K562 (cell line): ENCODE measurements at regions not wholly inside any gene's neighbourhood (a gene's known extent, or its start where the extent isn't known, plus 50 kb on each side); places are given as distances from the start of the nearest gene placed in this dataset.

Experiments used
- ATAC-seq: fragments of 200-7000 bp; cut with Tn5 transposase; 3 replicates; pipeline ENCODE4 v1.9.1; 2020; ENCODE audit warnings: moderate library complexity
- BruUV-seq: library from RNA; stranded (reverse); fragments of 400-500 nt; replicated peaks from 2 replicates; lab custom pipeline; 2021; lab: Mats Ljungman, UMichigan
- CTCF ChIA-PET: fragments of 300-600 bp; formaldehyde crosslinking; extraction: SDS; loops from one replicate; lab custom pipeline; 2021; ENCODE audit warnings: low intra/inter-chr PET ratio; lab: Yijun Ruan, JAX
- POLR2A ChIA-PET: fragments of 300-600, 350-650 bp; sonication (Branson Sonifier 250); formaldehyde crosslinking; extraction: SDS; loops from one replicate; lab custom pipeline; 2021; ENCODE audit warnings: antibody characterized with exemption, inconsistent platforms; lab: Yijun Ruan, JAX
- DNase-seq, 4 experiments: peaks; one replicate each; pipeline versions ENCODE4 v3.0.0 to v3.0.0-alpha.2; 2011 to 2018; ENCODE audit warnings: low spot score in 3 of 4, mixed read lengths in 3 of 4; ENCODE audit errors: extremely low read depth in 1 of 4
- FAIRE-seq: peaks from 2 replicates; lab custom pipeline; 2011; peaks lifted over from hg19 to GRCh38; lab: Jason Lieb, UNC
- H2AFZ ChIP-seq: 2 replicates; pipeline ENCODE4 v1.6.0; 2011; ENCODE audit warnings: low read depth, low read length, control low read depth, inconsistent platforms
- H3K27ac ChIP-seq: fragments of 200-600 bp; 3 replicates; pipeline ENCODE4 v1.8.0; 2011; ENCODE audit warnings: low read depth, mild to moderate bottlenecking, control low read depth, inconsistent platforms, low read length, moderate library complexity, mixed read lengths; ENCODE audit errors: extremely low read depth
- H3K27me3 ChIP-seq, 2 experiments: fragments of 300-600 bp in 1 of 2; 2 replicates in 1 of 2; 3 replicates in 1 of 2; pipeline versions ENCODE4 v1.6.0 to v1.8.0; 2011; ENCODE audit warnings: inconsistent platforms in 2 of 2, low read length in 2 of 2, mild to moderate bottlenecking in 1 of 2, mixed read lengths in 1 of 2, moderate library complexity in 1 of 2; ENCODE audit not compliant: control insufficient read depth in 2 of 2, insufficient read depth in 2 of 2
- H3K36me3 ChIP-seq: fragments of 300-600 bp; 3 replicates; pipeline ENCODE4 v1.8.0; 2011; ENCODE audit warnings: mild to moderate bottlenecking, low read length, inconsistent platforms; ENCODE audit not compliant: control insufficient read depth, insufficient read depth
- H3K4me1 ChIP-seq, 2 experiments: fragments of 200-600 bp in 1 of 2; replicated peaks in 1 of 2; 2 replicates in 1 of 2; 3 replicates in 1 of 2; pipeline versions ENCODE4 v1.5.1 to v1.8.0; 2011; ENCODE audit warnings: inconsistent platforms in 2 of 2, low read length in 2 of 2, mild to moderate bottlenecking in 1 of 2, mixed read lengths in 1 of 2, moderate library complexity in 1 of 2; ENCODE audit not compliant: control insufficient read depth in 2 of 2, insufficient read depth in 2 of 2
- H3K4me2 ChIP-seq: 2 replicates; pipeline ENCODE4 v1.6.1; 2011; ENCODE audit warnings: low read length, control low read depth, inconsistent platforms, mixed read lengths; ENCODE audit not compliant: insufficient read depth
- H3K4me3 ChIP-seq: fragments of 200-600 bp; sonication (generic), shearing (Covaris generic); 2 replicates; pipeline ENCODE4 v1.5.1; 2016; ENCODE audit warnings: control low read depth, inconsistent platforms
- H3K79me2 ChIP-seq: fragments of 200-600 bp; 3 replicates; pipeline ENCODE4 v1.8.0; 2011; ENCODE audit warnings: low read length, inconsistent platforms; ENCODE audit not compliant: control insufficient read depth, insufficient read depth
- H3K9ac ChIP-seq, 2 experiments: 2 replicates each; pipeline versions ENCODE4 v1.6.0 to v1.6.1; 2011; ENCODE audit warnings: low read depth in 2 of 2, low read length in 2 of 2, control low read depth in 1 of 2, inconsistent platforms in 1 of 2, mild to moderate bottlenecking in 1 of 2, mixed read lengths in 1 of 2; ENCODE audit not compliant: insufficient read depth in 1 of 2
- H3K9me1 ChIP-seq: one replicate; pipeline ENCODE4 v1.6.0; 2011; ENCODE audit warnings: inconsistent platforms, mild to moderate bottlenecking, low read length, moderate library complexity; ENCODE audit not compliant: control insufficient read depth, insufficient read depth
- H3K9me3 ChIP-seq: replicated peaks from 2 replicates; pipeline ENCODE4 v1.5.1; 2011; ENCODE audit warnings: low read depth, low read length, inconsistent platforms; ENCODE audit not compliant: control insufficient read depth, insufficient read depth
- H4K20me1 ChIP-seq: replicated peaks from 2 replicates; pipeline ENCODE4 v1.6.1; 2011; ENCODE audit warnings: low read length, inconsistent platforms, mixed read lengths; ENCODE audit not compliant: control insufficient read depth, insufficient read depth
- CC2D1A ChIP-seq: fragments of 450-650 bp; IDR thresholded peaks from 2 replicates; pipeline ENCODE4 v1.6.1; 2017; ENCODE audit warnings: mild to moderate bottlenecking
- DNMT1 ChIP-seq: fragments of 450-650 bp; IDR thresholded peaks from 2 replicates; pipeline ENCODE4 v1.6.1; 2016; ENCODE audit warnings: antibody characterized with exemption, mild to moderate bottlenecking
- E2F1 ChIP-seq: sonication (generic); formaldehyde crosslinking; IDR thresholded peaks from 2 replicates; pipeline ENCODE4 v1.8.1; 2023; ENCODE audit warnings: mild to moderate bottlenecking, missing genetic modification reagents, moderate library complexity
- FUS ChIP-seq: fragments of 200-400 bp; formaldehyde crosslinking; optimal IDR thresholded peaks from 2 replicates; pipeline ENCODE3; 2017; ENCODE audit warnings: low read depth, low read length
- GTF2E2 ChIP-seq: fragments of 200-800 bp; sonication (Bioruptor generic); IDR thresholded peaks from 2 replicates; pipeline ENCODE4 v1.6.1; 2016; ENCODE audit warnings: missing genetic modification characterization, missing compliant biosample characterization
- NFRKB ChIP-seq: fragments of 450-650 bp; IDR thresholded peaks from 2 replicates; pipeline ENCODE4 v1.6.1; 2016; ENCODE audit warnings: low read depth
- NUFIP1 ChIP-seq: fragments of 450-650 bp; IDR thresholded peaks from 2 replicates; pipeline ENCODE4 v1.6.1; 2018; ENCODE audit not compliant: partially characterized antibody
- PHB2 ChIP-seq: fragments of 450-650 bp; IDR thresholded peaks from 2 replicates; pipeline ENCODE4 v1.6.1; 2017; ENCODE audit warnings: low read depth
- XRCC5 ChIP-seq: fragments of 200-400 bp; formaldehyde crosslinking; IDR thresholded peaks from 2 replicates; pipeline ENCODE4 v1.6.1; 2017; ENCODE audit warnings: low read depth, mild to moderate bottlenecking, low read length
- ZBTB8A ChIP-seq: fragments of 450-650 bp; IDR thresholded peaks from 2 replicates; pipeline ENCODE4 v1.6.1; 2018; ENCODE audit warnings: mild to moderate bottlenecking, moderate library complexity; ENCODE audit not compliant: partially characterized antibody
- ZEB2 ChIP-seq: fragments of 450-650 bp; IDR thresholded peaks from 2 replicates; pipeline ENCODE4 v1.6.1; 2016
- ZNF140 ChIP-seq: fragments of 250-450 bp; sonication (Bioruptor Pico); IDR thresholded peaks from 2 replicates; pipeline ENCODE4 v1.8.0; 2021; ENCODE audit warnings: moderate library complexity, mild to moderate bottlenecking, inconsistent platforms
- ZNF324 ChIP-seq: fragments of 250-450 bp; sonication (Bioruptor Pico); IDR thresholded peaks from 2 replicates; pipeline ENCODE4 v1.4.0; 2020; ENCODE audit warnings: mild to moderate bottlenecking
- ZNF583 ChIP-seq: fragments of 250-450 bp; sonication (Bioruptor Pico); IDR thresholded peaks from 2 replicates; pipeline ENCODE4 v1.4.0; 2020
- WGBS: fragments of 100-300 bp; shearing (Covaris generic); methylation state at CpG from one replicate; pipeline ENCODE4 v1.1.6; 2016; ENCODE audit warnings: low coverage, mixed read lengths; ENCODE audit not compliant: insufficient coverage; ENCODE audit errors: missing lambda C conversion rate; 5-methylcytosine and 5-hydroxymethylcytosine counted together
- in situ Hi-C: fragments of 300-500 bp; cut with MboI; formaldehyde crosslinking; loops from 4 replicates; pipeline ENCODE4 v1.15.0; 2018; ENCODE audit warnings: inconsistent platforms, mixed read lengths
- intact Hi-C: fragments of 100-400 bp; cut with micrococcal nuclease; formaldehyde crosslinking; loops from 2 replicates; pipeline ENCODE4 v1.14.2; 2022

- intact Hi-C loops, result no loop called here
- in situ Hi-C loops, result no loop called here
- Histone ChIP-seq H3K4me3 (no peak overlapping the region), H3K4me1 (no peaks in the 10 kb centered on the region), H4K20me1 (no peaks in the 10 kb centered on the region), H3K27ac (no peak overlapping the region), H3K36me3 (no peaks in the 10 kb centered on the region), H3K4me2 (no peak overlapping the region), H3K9me3 (no peaks in the 10 kb centered on the region), H3K9ac (no peak overlapping the region), H3K9me1 (no peaks in the 10 kb centered on the region), H3K27me3 (no peaks in the 10 kb centered on the region), H2AFZ (no peak overlapping the region), H3K79me2 (no peaks in the 10 kb centered on the region)
- ChIA-PET POLR2A (no interaction called here), CTCF (no interaction called here)
- ATAC-seq (no peak), DNase-seq (no peak), FAIRE-seq (no peak)
- no TSS peak for BruUV-seq
- TF ChIP-seq ZNF583 (CRISPR knock-in tag) (no peak), ZEB2 (no peak), ZNF324 (CRISPR knock-in tag) (no peak)
Observed at GRCh38 chr13:103203735-103204330, 137.6 kb upstream of the SLC10A2 start.

GRCh38 chr13:103200118-103200885 lies 134.1 kb upstream of the SLC10A2 start:
- no peaks in the 10 kb centered on the region for H3K79me2 ChIP-seq
- 0% methylated on average over 1 of the region's 1 CpG for WGBS
- H3K4me3 ChIP-seq, result no peak overlapping the region
- no TSS peak for BruUV-seq
- H3K4me2 ChIP-seq, result no peak overlapping the region
- no peak overlapping the region for H3K27ac ChIP-seq
- POLR2A ChIA-PET, result no interaction called here
- no peak overlapping the region for H3K9ac ChIP-seq
- no peak for DNase-seq
- H3K36me3 ChIP-seq, result no peaks in the 10 kb centered on the region
- CTCF ChIA-PET, result no interaction called here
- no peaks in the 10 kb centered on the region for H4K20me1 ChIP-seq
- no peaks in the 10 kb centered on the region for H3K9me1 ChIP-seq
- H3K27me3 ChIP-seq, result no peaks in the 10 kb centered on the region
- no peak for ATAC-seq
- in situ Hi-C loops, result no loop called here
- intact Hi-C loops, result no loop called here
- H3K9me3 ChIP-seq, result no peaks in the 10 kb centered on the region
- no peaks in the 10 kb centered on the region for H3K4me1 ChIP-seq
- H2AFZ ChIP-seq, result no peak overlapping the region
- FAIRE-seq, result no peak
- no peak for TF ChIP-seq ZBTB8A
- no peak for TF ChIP-seq PHB2
- no peak for TF ChIP-seq E2F1 (CRISPR knock-in tag)
- no peak for TF ChIP-seq NFRKB
- no peak for TF ChIP-seq DNMT1
- TF ChIP-seq ZNF140 (CRISPR knock-in tag), result no peak
- TF ChIP-seq CC2D1A, result no peak
- no peak for TF ChIP-seq FUS
- no peak for TF ChIP-seq NUFIP1
- no peak for TF ChIP-seq XRCC5
- TF ChIP-seq GTF2E2 (tag), result no peak
